ENCODE measurements at regions not wholly inside any gene's neighbourhood (a gene's known extent, or its start where the extent isn't known, plus 50 kb on each side); places are given as distances from the start of the nearest gene placed in this dataset.

GRCh38 chr19:31492050-31492449, 142.8 kb upstream of the TSHZ3 start:
- Histone ChIP-seq H3K27ac (replicated peaks) (no peak overlapping the region), H3K4me3 (replicated peaks; ENCODE audit: insufficient read depth, low read length) (no peak overlapping the region), H3K27me3 (ENCODE audit: insufficient read depth, poor library complexity, severe bottlenecking) (no peaks in the 10 kb centered on the region)
- no peak for DNase-seq (ENCODE audit: low read depth in 1 of 2, low spot score in 1 of 2)
- TF ChIP-seq GABPA (IDR thresholded peaks at IDR 0.05; ENCODE audit: low read depth) (no peak), CTCF (IDR thresholded peaks at IDR 0.05; ENCODE audit: insufficient read depth, low read length) (no peak)

GRCh38 chr19:31496076-31496475, 146.8 kb upstream of the TSHZ3 start:
- TF ChIP-seq SPI1 (IDR thresholded peaks at IDR 0.05; ENCODE audit: borderline replicate concordance, low read depth) = no peak
- no peak for TF ChIP-seq POLR2AphosphoS5 (IDR thresholded peaks at IDR 0.05; ENCODE audit: low read depth)
- TF ChIP-seq GABPA (IDR thresholded peaks at IDR 0.05; ENCODE audit: low read depth) = no peak
- TF ChIP-seq CTCF (IDR thresholded peaks at IDR 0.05; ENCODE audit: insufficient read depth, low read length) = no peak
- TF ChIP-seq REST (IDR thresholded peaks at IDR 0.05; ENCODE audit: insufficient replicate concordance, low read depth) = no peak
- no peak overlapping the region for H3K27ac ChIP-seq (replicated peaks)
- H3K27me3 ChIP-seq (ENCODE audit: insufficient read depth, poor library complexity, severe bottlenecking) = no peaks in the 10 kb centered on the region
- no peak for DNase-seq (ENCODE audit: low read depth in 1 of 2, low spot score in 1 of 2)
- H3K4me3 ChIP-seq (replicated peaks; ENCODE audit: insufficient read depth, low read length) = no peak overlapping the region

GRCh38 chr19:31497709-31498108, 148.5 kb upstream of the TSHZ3 start:
- H3K27ac ChIP-seq (replicated peaks) = no peak overlapping the region
- no peaks in the 10 kb centered on the region for H3K27me3 ChIP-seq (ENCODE audit: insufficient read depth, poor library complexity, severe bottlenecking)
- TF ChIP-seq REST (IDR thresholded peaks at IDR 0.05; ENCODE audit: insufficient replicate concordance, low read depth) = no peak
- no peak for TF ChIP-seq SPI1 (IDR thresholded peaks at IDR 0.05; ENCODE audit: borderline replicate concordance, low read depth)
- TF ChIP-seq GABPA (IDR thresholded peaks at IDR 0.05; ENCODE audit: low read depth) = no peak
- no peak for TF ChIP-seq POLR2AphosphoS5 (IDR thresholded peaks at IDR 0.05; ENCODE audit: low read depth)
- TF ChIP-seq CTCF (IDR thresholded peaks at IDR 0.05; ENCODE audit: insufficient read depth, low read length) = no peak
- H3K4me3 ChIP-seq (replicated peaks; ENCODE audit: insufficient read depth, low read length) = no peak overlapping the region
- DNase-seq (ENCODE audit: low read depth in 1 of 2, low spot score in 1 of 2) = no peak

- Histone ChIP-seq H3K27ac (replicated peaks) (no peak overlapping the region), H3K27me3 (ENCODE audit: insufficient read depth, poor library complexity, severe bottlenecking) (no peaks in the 10 kb centered on the region), H3K4me3 (replicated peaks; ENCODE audit: insufficient read depth, low read length) (no peak overlapping the region)
- no peak for DNase-seq (ENCODE audit: low read depth in 1 of 2, low spot score in 1 of 2)
- TF ChIP-seq SPI1 (IDR thresholded peaks at IDR 0.05; ENCODE audit: borderline replicate concordance, low read depth) (no peak), CTCF (IDR thresholded peaks at IDR 0.05; ENCODE audit: insufficient read depth, low read length) (no peak), GABPA (IDR thresholded peaks at IDR 0.05; ENCODE audit: low read depth) (no peak), POLR2AphosphoS5 (IDR thresholded peaks at IDR 0.05; ENCODE audit: low read depth) (no peak)
These were observed 149.5 kb upstream of the TSHZ3 start for GRCh38 chr19:31498781-31499180.

Data from HL-60 (cell line).